ENCODE measurements at regions not wholly inside any gene's neighbourhood (a gene's known extent, or its start where the extent isn't known, plus 50 kb on each side); places are given as distances from the start of the nearest gene placed in this dataset.

DNA sequence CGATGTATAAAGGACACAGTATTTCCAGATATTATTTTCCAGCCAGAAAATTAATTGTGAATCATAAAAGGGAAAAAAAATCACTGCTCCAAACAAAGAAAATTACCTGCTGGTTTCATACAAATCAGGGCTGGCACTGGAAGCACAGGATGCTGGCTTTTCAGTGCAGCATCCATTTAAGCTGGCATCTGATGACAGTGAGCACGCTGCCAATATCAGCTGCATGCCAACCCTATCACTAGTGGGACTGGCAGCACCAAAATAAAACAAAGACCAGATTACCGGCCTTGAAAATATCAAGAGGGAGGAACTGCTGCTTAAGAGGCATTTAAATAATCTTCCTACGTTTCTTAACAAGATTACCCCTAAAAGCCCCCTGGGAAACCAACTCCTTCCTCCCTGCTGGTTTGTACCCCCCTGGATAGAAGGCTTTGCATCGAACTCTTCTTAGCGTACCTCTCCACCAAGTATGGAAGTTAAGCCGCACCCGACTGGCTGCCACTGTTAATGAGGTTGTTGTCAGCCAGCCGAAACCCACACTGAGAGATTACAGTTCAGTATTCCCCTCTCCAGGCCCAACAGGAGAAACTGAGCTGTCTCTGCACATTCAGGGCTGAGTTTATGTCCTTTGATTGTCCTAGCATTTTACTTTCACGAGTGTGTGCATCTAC is 257.8 kb downstream of the EFNB2 start:
- Mint-ChIP-seq H3K4me1 (ENCODE audit: low read depth) (no peaks in the 10 kb centered on the region), H3K9me3 (ENCODE audit: insufficient read depth) (no peaks in the 10 kb centered on the region), H3K27me3 (ENCODE audit: low read depth) (no peaks in the 10 kb centered on the region), H3K4me3 (no peak overlapping the region), H3K27ac (no peak overlapping the region), H3K36me3 (ENCODE audit: low read depth) (no peaks in the 10 kb centered on the region)
- ATAC-seq (no peak), DNase-seq (no peak)
- ChIA-PET POLR2A (no interaction called here), CTCF (no interaction called here)

DNA sequence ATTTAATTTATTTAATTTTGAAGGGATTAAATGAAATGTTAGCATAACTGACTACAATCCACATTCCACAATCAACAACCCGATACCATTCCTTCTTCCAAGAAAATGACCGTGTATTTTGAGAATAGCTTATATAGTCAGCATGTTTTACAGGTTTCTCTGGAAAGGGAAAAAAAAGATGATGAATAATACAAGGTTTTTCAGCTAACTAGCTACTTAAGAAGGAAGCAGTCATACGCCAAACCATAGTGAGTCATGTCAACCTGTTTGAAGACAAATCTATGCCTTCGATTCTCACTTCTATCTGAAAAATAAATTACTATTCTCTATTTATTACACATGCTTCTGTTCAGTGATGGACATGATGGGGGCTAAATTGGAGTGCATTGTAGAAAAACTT is 258.6 kb downstream of the EFNB2 start:
- H3K4me1 Mint-ChIP-seq (ENCODE audit: low read depth) = no peaks in the 10 kb centered on the region
- DNase-seq (no peak), ATAC-seq (no peak)
- ChIA-PET POLR2A (no interaction called here), CTCF (no interaction called here)
- no peak overlapping the region for H3K27ac Mint-ChIP-seq
- H3K9me3 Mint-ChIP-seq (ENCODE audit: insufficient read depth) = no peaks in the 10 kb centered on the region
- no peak overlapping the region for H3K4me3 Mint-ChIP-seq
- no peaks in the 10 kb centered on the region for H3K27me3 Mint-ChIP-seq (ENCODE audit: low read depth)
- H3K36me3 Mint-ChIP-seq (ENCODE audit: low read depth) = no peaks in the 10 kb centered on the region

DNA sequence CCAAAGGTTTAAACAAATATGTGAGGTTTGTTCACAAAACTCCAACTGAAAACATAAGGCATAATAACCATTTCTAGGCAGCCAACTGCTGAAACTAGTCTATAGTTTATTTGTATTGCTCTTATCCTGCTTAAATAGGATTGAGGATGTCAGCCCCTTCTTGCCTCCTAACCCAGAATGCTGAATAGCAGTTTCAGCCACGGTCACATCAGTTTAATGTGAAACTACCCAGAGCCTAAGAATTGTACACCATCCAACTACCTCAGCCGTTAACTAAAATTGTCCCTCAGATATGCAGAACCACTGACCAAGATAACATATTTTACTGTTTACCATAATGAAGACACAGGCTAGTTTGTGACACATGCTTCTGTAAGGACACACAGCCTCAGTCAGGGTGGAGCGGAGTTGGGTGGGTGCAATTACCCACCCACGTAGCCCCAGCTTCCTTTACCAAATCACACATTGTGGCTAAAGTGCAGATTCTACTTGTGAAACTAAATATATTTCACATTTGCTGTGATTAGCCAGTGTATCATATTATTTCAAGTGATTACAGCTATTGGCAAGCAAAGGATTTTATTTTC is 259.9 kb downstream of the EFNB2 start:
- Mint-ChIP-seq H3K36me3 (ENCODE audit: low read depth) (no peaks in the 10 kb centered on the region), H3K27me3 (ENCODE audit: low read depth) (no peaks in the 10 kb centered on the region), H3K27ac (no peak overlapping the region), H3K9me3 (ENCODE audit: insufficient read depth) (no peaks in the 10 kb centered on the region), H3K4me3 (no peak overlapping the region), H3K4me1 (ENCODE audit: low read depth) (no peaks in the 10 kb centered on the region)
- ATAC-seq = no peak
- no peak for DNase-seq
- CTCF ChIA-PET = no interaction called here
- POLR2A ChIA-PET = no interaction called here

DNA sequence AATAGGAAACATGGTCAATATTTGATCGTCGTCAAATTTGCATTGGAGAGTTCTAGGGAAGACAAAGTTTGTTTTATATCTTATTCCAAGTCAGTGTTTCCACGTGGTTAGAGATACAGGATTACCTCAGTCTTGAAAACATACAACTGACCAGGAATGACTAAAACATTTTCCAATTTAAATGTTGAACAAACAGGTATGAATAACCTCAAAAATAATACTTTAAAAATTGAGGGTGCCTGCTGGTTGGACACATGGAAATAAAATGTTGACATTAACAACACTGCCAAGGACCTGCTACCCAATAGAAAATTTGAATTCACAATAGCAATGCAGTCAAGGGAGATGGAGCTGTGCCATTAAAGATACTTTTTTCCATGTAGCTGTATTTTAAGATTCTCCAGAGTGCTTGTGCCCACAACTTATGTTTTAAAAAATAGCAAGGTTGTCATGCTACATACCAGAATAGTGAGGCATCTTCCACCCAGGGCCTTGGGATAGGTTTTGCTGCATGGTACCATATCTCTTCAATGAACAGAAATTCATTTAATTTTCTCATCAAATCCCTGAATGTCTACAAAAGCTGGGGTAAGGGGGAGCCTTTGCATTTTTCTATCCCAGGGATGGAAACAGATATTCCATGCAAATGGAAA is 260.8 kb downstream of the EFNB2 start:
- CTCF ChIA-PET = no interaction called here
- Mint-ChIP-seq H3K27ac (no peak overlapping the region), H3K4me1 (ENCODE audit: low read depth) (no peaks in the 10 kb centered on the region), H3K4me3 (no peak overlapping the region), H3K27me3 (ENCODE audit: low read depth) (no peaks in the 10 kb centered on the region), H3K9me3 (ENCODE audit: insufficient read depth) (no peaks in the 10 kb centered on the region), H3K36me3 (ENCODE audit: low read depth) (no peaks in the 10 kb centered on the region)
- DNase-seq (no peak), ATAC-seq (no peak)
- POLR2A ChIA-PET = no interaction called here

DNA sequence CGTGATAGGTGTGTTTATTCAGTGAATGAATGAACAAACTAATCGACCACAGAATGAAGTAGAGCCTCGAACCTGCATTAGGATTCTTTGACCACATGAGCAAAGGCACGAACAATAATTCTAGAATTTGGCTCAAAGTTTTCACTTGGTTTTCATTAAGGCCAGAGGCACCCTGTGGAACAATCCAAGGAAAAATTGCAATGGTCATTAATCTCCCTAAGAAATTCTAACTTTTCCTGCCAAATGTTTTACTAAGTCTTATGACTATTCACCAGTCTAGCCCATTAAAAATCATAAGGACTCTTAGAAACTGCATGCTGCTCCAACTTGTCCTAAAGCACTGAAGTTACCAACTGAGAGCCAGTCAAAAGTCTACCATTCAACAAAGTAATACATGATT is 271.7 kb downstream of the EFNB2 start:
- Mint-ChIP-seq H3K4me3 (no peak overlapping the region), H3K4me1 (ENCODE audit: low read depth) (no peaks in the 10 kb centered on the region), H3K27me3 (ENCODE audit: low read depth) (no peaks in the 10 kb centered on the region), H3K27ac (no peak overlapping the region), H3K36me3 (ENCODE audit: low read depth) (no peaks in the 10 kb centered on the region), H3K9me3 (ENCODE audit: insufficient read depth) (no peaks in the 10 kb centered on the region)
- DNase-seq = no peak
- ChIA-PET POLR2A (interaction anchor here (0.7 kb wide), 1 partner anchor 21 kb away, joined by 3 read pairs; no protein-coding TSS in a partner anchor), CTCF (no interaction called here)
- no peak for ATAC-seq

DNA sequence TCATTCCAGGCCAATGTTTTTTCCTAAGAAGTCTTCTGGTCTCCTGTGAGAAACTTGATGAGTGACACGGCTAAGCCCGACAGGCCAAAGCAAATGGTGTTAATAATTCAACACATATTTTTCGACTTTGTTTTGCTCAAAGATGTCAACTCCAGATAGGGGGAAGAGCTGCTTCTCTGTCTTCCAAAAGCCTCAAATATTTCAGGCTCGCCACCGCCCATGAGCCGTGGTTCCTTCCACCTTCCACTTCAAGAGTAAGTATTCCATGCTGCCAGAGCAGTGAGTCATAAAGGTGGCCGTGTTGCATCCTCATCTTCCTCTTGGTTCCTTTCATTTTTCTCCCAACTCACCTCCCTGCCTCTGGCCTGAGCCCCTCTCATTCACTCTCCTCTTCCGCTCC is 272.6 kb downstream of the EFNB2 start:
- H3K4me3 Mint-ChIP-seq = no peak overlapping the region
- no peak for ATAC-seq
- H3K4me1 Mint-ChIP-seq (ENCODE audit: low read depth) = no peaks in the 10 kb centered on the region
- H3K27ac Mint-ChIP-seq = no peak overlapping the region
- no peaks in the 10 kb centered on the region for H3K36me3 Mint-ChIP-seq (ENCODE audit: low read depth)
- ChIA-PET CTCF (no interaction called here), POLR2A (no interaction called here)
- H3K27me3 Mint-ChIP-seq (ENCODE audit: low read depth) = no peaks in the 10 kb centered on the region
- no peak for DNase-seq
- H3K9me3 Mint-ChIP-seq (ENCODE audit: insufficient read depth) = peaks cover 4% of the 10 kb centered on the region

DNA sequence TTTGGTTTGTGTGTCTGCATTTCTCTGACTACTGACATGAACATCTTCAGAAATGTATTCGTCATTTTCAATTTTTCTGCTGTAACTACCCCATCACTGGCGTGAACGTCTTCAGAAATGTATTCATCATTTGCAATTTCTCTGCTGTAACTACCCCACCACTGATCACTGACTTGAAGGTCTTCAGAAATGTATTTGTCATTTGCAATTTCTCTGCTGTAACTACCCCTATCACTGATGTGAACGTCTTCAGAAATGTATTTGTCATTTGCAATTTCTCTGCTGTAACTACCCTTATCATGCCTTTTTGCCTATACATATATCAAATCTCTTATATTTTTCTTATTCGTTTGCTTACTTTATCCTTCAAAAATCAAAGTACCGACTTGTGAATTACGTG is 274.0 kb downstream of the EFNB2 start:
- Mint-ChIP-seq H3K4me1 (ENCODE audit: low read depth) (no peaks in the 10 kb centered on the region), H3K36me3 (ENCODE audit: low read depth) (no peaks in the 10 kb centered on the region), H3K27ac (no peak overlapping the region), H3K9me3 (ENCODE audit: insufficient read depth) (peaks cover 4% of the 10 kb centered on the region), H3K27me3 (ENCODE audit: low read depth) (no peaks in the 10 kb centered on the region), H3K4me3 (no peak overlapping the region)
- ChIA-PET CTCF (no interaction called here), POLR2A (no interaction called here)
- no peak for DNase-seq
- no peak for ATAC-seq

DNA sequence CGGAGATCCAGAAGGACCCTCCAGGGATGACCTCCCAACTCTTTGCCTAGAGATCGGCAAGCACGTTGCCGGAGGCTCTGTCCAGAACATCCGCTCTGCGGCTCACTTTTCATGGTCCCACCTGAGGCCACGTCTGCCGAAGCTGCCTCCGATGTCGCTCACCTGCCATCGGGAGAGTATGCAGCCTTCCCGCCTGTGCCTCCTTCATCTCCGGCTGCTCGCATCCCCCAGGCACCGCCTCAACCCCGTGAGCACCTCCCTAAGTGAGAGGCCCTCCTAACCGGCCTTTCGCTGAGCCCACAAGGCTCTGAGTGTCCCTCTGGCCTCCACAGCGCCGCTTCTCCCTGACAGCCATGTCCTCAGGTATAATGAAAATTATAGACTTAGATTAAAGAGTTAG is 275.1 kb downstream of the EFNB2 start:
- peaks cover 4% of the 10 kb centered on the region for H3K9me3 Mint-ChIP-seq (ENCODE audit: insufficient read depth)
- no peak for ATAC-seq
- CTCF ChIA-PET = no interaction called here
- no peaks in the 10 kb centered on the region for H3K36me3 Mint-ChIP-seq (ENCODE audit: low read depth)
- no peak overlapping the region for H3K27ac Mint-ChIP-seq
- POLR2A ChIA-PET = no interaction called here
- no peak for DNase-seq
- H3K4me3 Mint-ChIP-seq = no peak overlapping the region
- H3K4me1 Mint-ChIP-seq (ENCODE audit: low read depth) = no peaks in the 10 kb centered on the region
- no peaks in the 10 kb centered on the region for H3K27me3 Mint-ChIP-seq (ENCODE audit: low read depth)

DNA sequence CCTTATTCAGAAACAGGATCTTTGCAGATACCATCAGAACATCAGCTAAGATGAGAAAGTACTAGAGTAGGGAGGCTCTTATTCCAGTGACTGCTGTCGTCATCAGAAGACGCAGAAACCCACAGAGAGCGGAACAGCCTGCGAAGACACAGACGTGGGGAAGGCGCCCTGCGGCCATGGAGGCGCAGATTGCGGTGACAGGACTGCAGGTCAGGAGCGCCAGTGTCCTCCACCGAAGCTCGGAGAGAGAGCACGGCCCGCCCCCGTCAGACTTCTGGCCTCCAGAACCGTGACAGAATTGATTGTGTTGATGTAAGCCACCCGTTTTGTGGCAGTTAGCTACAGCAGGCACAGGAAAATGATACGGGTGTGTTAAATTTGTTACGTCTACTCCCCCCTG is 275.5 kb downstream of the EFNB2 start:
- DNase-seq (no peak), ATAC-seq (no peak)
- H3K9me3 Mint-ChIP-seq (ENCODE audit: insufficient read depth) = peaks cover 4% of the 10 kb centered on the region
- no peaks in the 10 kb centered on the region for H3K36me3 Mint-ChIP-seq (ENCODE audit: low read depth)
- H3K27ac Mint-ChIP-seq = no peak overlapping the region
- no peaks in the 10 kb centered on the region for H3K27me3 Mint-ChIP-seq (ENCODE audit: low read depth)
- H3K4me1 Mint-ChIP-seq (ENCODE audit: low read depth) = no peaks in the 10 kb centered on the region
- H3K4me3 Mint-ChIP-seq = no peak overlapping the region
- ChIA-PET POLR2A (no interaction called here), CTCF (no interaction called here)

DNA sequence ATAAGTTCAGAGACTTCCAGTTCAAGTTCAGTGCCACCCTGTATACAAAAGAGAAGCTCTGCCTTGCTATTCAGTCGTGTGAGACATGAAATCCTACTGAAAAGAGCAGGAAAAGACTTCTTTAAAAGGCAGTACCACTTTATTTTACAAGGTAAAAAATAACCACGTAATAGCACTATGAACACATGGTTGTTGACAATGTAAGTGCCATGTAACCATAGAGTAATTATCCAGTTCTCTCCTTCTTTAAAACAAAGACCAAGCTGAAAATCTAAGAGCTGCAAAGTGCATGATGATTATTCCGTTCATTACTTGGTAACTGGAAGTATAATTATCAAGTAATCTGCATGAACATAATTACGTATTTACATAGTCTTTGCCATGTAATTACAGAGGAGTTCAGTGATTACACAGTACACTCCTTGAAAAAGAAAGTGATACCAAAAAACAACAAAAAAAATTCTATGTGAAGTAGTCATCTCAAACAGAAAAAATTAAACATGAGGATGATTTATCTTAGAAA is 288.7 kb downstream of the EFNB2 start:
- H3K27me3 Mint-ChIP-seq (ENCODE audit: low read depth) = peaks cover 2% of the 10 kb centered on the region
- ChIA-PET CTCF (no interaction called here), POLR2A (no interaction called here)
- H3K27ac Mint-ChIP-seq = no peak overlapping the region
- DNase-seq (no peak), ATAC-seq (no peak)
- H3K4me3 Mint-ChIP-seq = no peak overlapping the region
- H3K9me3 Mint-ChIP-seq (ENCODE audit: insufficient read depth) = no peaks in the 10 kb centered on the region
- no peaks in the 10 kb centered on the region for H3K36me3 Mint-ChIP-seq (ENCODE audit: low read depth)
- H3K4me1 Mint-ChIP-seq (ENCODE audit: low read depth) = no peaks in the 10 kb centered on the region

DNA sequence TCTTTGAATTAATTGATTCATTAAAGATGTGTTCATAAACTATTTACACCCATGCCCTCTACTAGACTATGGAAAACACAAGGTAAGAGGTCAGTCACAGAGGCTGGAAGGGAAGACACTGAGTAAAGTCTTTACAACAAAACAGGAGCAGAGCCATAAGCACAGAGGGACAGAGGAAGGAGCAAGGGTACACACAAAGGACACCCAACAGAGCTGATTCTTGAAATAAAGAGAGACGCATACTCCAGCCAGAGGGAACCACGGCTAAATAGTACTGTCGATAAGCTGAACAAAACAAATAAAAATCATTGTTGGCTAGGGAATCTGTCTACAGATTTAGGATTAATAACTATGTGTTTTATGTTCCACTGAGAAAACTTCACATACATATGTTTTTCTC is 289.2 kb downstream of the EFNB2 start:
- Mint-ChIP-seq H3K4me1 (ENCODE audit: low read depth) (no peaks in the 10 kb centered on the region), H3K36me3 (ENCODE audit: low read depth) (no peaks in the 10 kb centered on the region), H3K27ac (no peak overlapping the region), H3K27me3 (ENCODE audit: low read depth) (peaks cover 2% of the 10 kb centered on the region), H3K4me3 (no peak overlapping the region), H3K9me3 (ENCODE audit: insufficient read depth) (no peaks in the 10 kb centered on the region)
- POLR2A ChIA-PET = no interaction called here
- ATAC-seq = no peak
- CTCF ChIA-PET = no interaction called here
- DNase-seq = no peak

DNA sequence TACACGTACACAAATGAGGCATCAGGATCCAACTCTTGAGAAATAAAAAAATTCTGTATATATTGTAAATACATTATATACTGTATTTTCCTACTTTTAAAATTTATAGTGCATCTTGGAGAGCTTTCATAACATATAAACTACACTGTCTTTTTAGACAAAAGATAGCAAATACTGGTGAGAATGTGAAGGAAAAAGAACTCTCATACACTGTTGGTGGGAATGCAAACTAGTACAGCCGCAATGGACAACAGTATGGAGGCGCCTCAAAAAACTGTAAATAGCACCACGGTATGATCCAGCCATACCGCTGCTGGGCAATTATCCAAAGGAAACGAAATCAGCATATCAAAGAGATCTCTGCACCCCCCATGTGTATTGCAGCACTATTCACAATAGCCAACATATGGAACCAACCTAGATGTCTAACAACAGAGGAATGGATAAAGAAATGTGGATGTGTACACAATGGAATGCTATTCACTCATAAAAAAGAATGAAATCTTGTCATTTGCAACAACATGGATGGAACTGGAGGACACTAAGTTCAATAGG is 292.4 kb downstream of the EFNB2 start:
- H3K36me3 Mint-ChIP-seq (ENCODE audit: low read depth) = no peaks in the 10 kb centered on the region
- CTCF ChIA-PET = no interaction called here
- H3K4me1 Mint-ChIP-seq (ENCODE audit: low read depth) = no peaks in the 10 kb centered on the region
- no peak overlapping the region for H3K4me3 Mint-ChIP-seq
- H3K9me3 Mint-ChIP-seq (ENCODE audit: insufficient read depth) = no peaks in the 10 kb centered on the region
- DNase-seq (no peak), ATAC-seq (no peak)
- H3K27ac Mint-ChIP-seq = no peak overlapping the region
- H3K27me3 Mint-ChIP-seq (ENCODE audit: low read depth) = peaks cover 2% of the 10 kb centered on the region
- POLR2A ChIA-PET = no interaction called here
